OCI-LY1 (cell line): ENCODE measurements at regions not wholly inside any gene's neighbourhood (a gene's known extent, or its start where the extent isn't known, plus 50 kb on each side); places are given as distances from the start of the nearest gene placed in this dataset.

Source experiments
- H2AFZ ChIP-seq: fragments of 200-600 bp; sonication (generic), shearing (Covaris generic); 2 replicates; pipeline ENCODE4 v1.6.0; 2014; ENCODE audit warnings: antibody characterized with exemption, mild to moderate bottlenecking, low read length
- H3F3A ChIP-seq: fragments of 200-600 bp; sonication (generic), shearing (Covaris generic); 2 replicates; pipeline ENCODE4 v1.6.0; 2014; ENCODE audit warnings: mild to moderate bottlenecking, antibody characterized with exemption, low read length, moderate library complexity; ENCODE audit not compliant: insufficient read depth
- H3K27ac ChIP-seq: fragments of 200-600 bp; sonication (generic); 2 replicates; pipeline ENCODE4 v1.5.1; 2014; ENCODE audit warnings: low read length, mixed run types, mild to moderate bottlenecking, low read depth; ENCODE audit not compliant: poor library complexity, severe bottlenecking
- H3K27me3 ChIP-seq: fragments of 200-600 bp; sonication (generic); 2 replicates; pipeline ENCODE4 v1.6.0; 2014; ENCODE audit warnings: antibody characterized with exemption, mild to moderate bottlenecking, low read length, moderate library complexity; ENCODE audit not compliant: insufficient read depth
- H3K36me3 ChIP-seq: fragments of 200-600 bp; sonication (generic); 2 replicates; pipeline ENCODE4 v1.6.1; 2014; ENCODE audit warnings: mild to moderate bottlenecking, antibody characterized with exemption, low read length, moderate library complexity, mixed read lengths; ENCODE audit not compliant: insufficient read depth
- H3K4me1 ChIP-seq: fragments of 200-600 bp; sonication (generic); 2 replicates; pipeline ENCODE4 v1.5.1; 2014; ENCODE audit warnings: mild to moderate bottlenecking, low read length, moderate library complexity; ENCODE audit not compliant: insufficient read depth, severe bottlenecking
- H3K4me2 ChIP-seq: fragments of 200-600 bp; sonication (generic), shearing (Covaris generic); 2 replicates; pipeline ENCODE4 v1.6.1; 2014; ENCODE audit warnings: low read length
- H3K4me3 ChIP-seq: fragments of 200-600 bp; sonication (generic); 2 replicates; pipeline ENCODE4 v1.5.1; 2014; ENCODE audit warnings: low read length, low read depth, mild to moderate bottlenecking, mixed read lengths; ENCODE audit not compliant: poor library complexity, severe bottlenecking
- H3K79me2 ChIP-seq: fragments of 200-600 bp; shearing (Covaris generic); 2 replicates; pipeline ENCODE4 v1.6.1; 2016; ENCODE audit warnings: mixed run types, low read length, mixed read lengths; ENCODE audit not compliant: insufficient read depth
- H3K9ac ChIP-seq: fragments of 200-600 bp; sonication (generic), shearing (Covaris generic); 2 replicates; pipeline ENCODE4 v1.6.1; 2014; ENCODE audit warnings: mild to moderate bottlenecking, low read length, mixed read lengths
- H3K9me2 ChIP-seq: fragments of 200-600 bp; sonication (generic), shearing (Covaris generic); 2 replicates; pipeline ENCODE4 v1.6.1; 2014; ENCODE audit warnings: low read depth, mild to moderate bottlenecking, low read length, mixed read lengths
- H3K9me3 ChIP-seq: fragments of 200-600 bp; shearing (Covaris generic); 2 replicates; pipeline ENCODE4 v1.6.1; 2014; ENCODE audit warnings: low read length, mixed read lengths
- H4K20me1 ChIP-seq: fragments of 200-600 bp; sonication (generic), shearing (Covaris generic); 2 replicates; pipeline ENCODE4 v1.6.0; 2016; ENCODE audit warnings: mild to moderate bottlenecking, low read length; ENCODE audit not compliant: insufficient read depth
- CTCF ChIP-seq: fragments of 200-600 bp; sonication (generic), shearing (Covaris generic); IDR thresholded peaks from 2 replicates; pipeline ENCODE4 v1.5.1; 2017; ENCODE audit warnings: mild to moderate bottlenecking, antibody characterized with exemption, low read length, moderate library complexity, mixed read lengths
- EZH2 ChIP-seq: fragments of 200-600 bp; sonication (generic), shearing (Covaris generic); IDR thresholded peaks from 2 replicates; pipeline ENCODE4 v1.8.0; 2017; ENCODE audit warnings: borderline replicate concordance, mixed run types, mild to moderate bottlenecking, antibody characterized with exemption, low read length, moderate library complexity, mixed read lengths

GRCh38 chr11:24297461-24297860 is 199.4 kb upstream of the LUZP2 start:
- H3K9me3 ChIP-seq: no peaks in the 10 kb centered on the region
- no peak overlapping the region for H3K4me3 ChIP-seq
- H2AFZ ChIP-seq: no peak overlapping the region
- H3K79me2 ChIP-seq: no peaks in the 10 kb centered on the region
- no peaks in the 10 kb centered on the region for H4K20me1 ChIP-seq
- no peaks in the 10 kb centered on the region for H3K4me1 ChIP-seq
- no peak for TF ChIP-seq CTCF
- no peak for TF ChIP-seq EZH2
- H3K4me2 ChIP-seq: no peak overlapping the region
- no peaks in the 10 kb centered on the region for H3F3A ChIP-seq
- H3K9me2 ChIP-seq: no peaks in the 10 kb centered on the region
- no peak overlapping the region for H3K9ac ChIP-seq
- H3K27me3 ChIP-seq: no peaks in the 10 kb centered on the region
- H3K36me3 ChIP-seq: no peaks in the 10 kb centered on the region
- no peak overlapping the region for H3K27ac ChIP-seq

- Histone ChIP-seq H3K9me3 (no peaks in the 10 kb centered on the region), H3F3A (no peaks in the 10 kb centered on the region), H3K4me3 (no peak overlapping the region), H3K79me2 (no peaks in the 10 kb centered on the region), H3K27me3 (no peaks in the 10 kb centered on the region), H3K27ac (no peak overlapping the region), H2AFZ (no peak overlapping the region), H3K4me2 (no peak overlapping the region), H3K4me1 (no peaks in the 10 kb centered on the region), H4K20me1 (no peaks in the 10 kb centered on the region), H3K9ac (no peak overlapping the region), H3K9me2 (no peaks in the 10 kb centered on the region), H3K36me3 (no peaks in the 10 kb centered on the region)
- TF ChIP-seq CTCF (no peak), EZH2 (no peak)
Measured at GRCh38 chr11:24298146-24298545, 198.7 kb upstream of the LUZP2 start.

- no peak for TF ChIP-seq CTCF
- Histone ChIP-seq H3K4me2 (no peak overlapping the region), H3K79me2 (no peaks in the 10 kb centered on the region), H3K9ac (no peak overlapping the region), H3K4me1 (no peaks in the 10 kb centered on the region), H3K27ac (no peak overlapping the region), H3F3A (no peaks in the 10 kb centered on the region), H3K4me3 (no peak overlapping the region), H3K9me2 (no peaks in the 10 kb centered on the region), H3K27me3 (no peaks in the 10 kb centered on the region), H4K20me1 (no peaks in the 10 kb centered on the region), H3K9me3 (no peaks in the 10 kb centered on the region), H2AFZ (no peak overlapping the region), H3K36me3 (no peaks in the 10 kb centered on the region)
Measured at GRCh38 chr11:24311974-24312373, 184.9 kb upstream of the LUZP2 start.
